Fibroblast of the aortic adventitia (primary cell): ENCODE measurements at regions not wholly inside any gene's neighbourhood (a gene's known extent, or its start where the extent isn't known, plus 50 kb on each side); places are given as distances from the start of the nearest gene placed in this dataset.

Experiments
- DNase-seq: peaks from one replicate; pipeline ENCODE4 v3.0.0-alpha.2; 2010; ENCODE audit warnings: low read depth
- H3K4me3 ChIP-seq: 2 replicates; pipeline ENCODE4 v1.5.1; 2011; ENCODE audit warnings: low read depth, mild to moderate bottlenecking, control low read depth, low read length, moderate library complexity
- CTCF ChIP-seq: IDR thresholded peaks from 2 replicates; pipeline ENCODE4 v1.5.1; 2011; ENCODE audit warnings: mild to moderate bottlenecking, low read length, control low read depth, inconsistent platforms; ENCODE audit not compliant: insufficient read depth

DNA sequence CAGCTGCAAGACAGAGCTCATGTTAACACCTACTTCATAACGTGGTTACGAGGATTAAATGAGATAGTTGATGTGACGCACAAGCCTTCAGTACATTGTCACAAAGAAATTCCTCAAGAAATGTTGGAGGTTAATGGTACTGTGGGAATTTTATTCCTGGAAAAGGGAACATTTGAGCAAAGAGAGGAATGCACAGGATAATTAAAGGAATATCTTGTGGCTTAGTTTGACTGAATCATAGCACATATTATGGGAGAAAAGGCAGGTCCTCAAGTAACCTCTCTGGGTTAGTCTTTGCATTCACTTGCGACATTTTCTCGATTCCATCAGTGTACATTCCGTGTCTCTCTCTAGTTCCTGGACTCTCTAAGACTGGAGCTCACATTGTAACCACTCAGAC, 300.2 kb upstream of the DUSP10 start:
- no peak overlapping the region for H3K4me3 ChIP-seq
- TF ChIP-seq CTCF = no peak
- DNase-seq = no peak

DNA sequence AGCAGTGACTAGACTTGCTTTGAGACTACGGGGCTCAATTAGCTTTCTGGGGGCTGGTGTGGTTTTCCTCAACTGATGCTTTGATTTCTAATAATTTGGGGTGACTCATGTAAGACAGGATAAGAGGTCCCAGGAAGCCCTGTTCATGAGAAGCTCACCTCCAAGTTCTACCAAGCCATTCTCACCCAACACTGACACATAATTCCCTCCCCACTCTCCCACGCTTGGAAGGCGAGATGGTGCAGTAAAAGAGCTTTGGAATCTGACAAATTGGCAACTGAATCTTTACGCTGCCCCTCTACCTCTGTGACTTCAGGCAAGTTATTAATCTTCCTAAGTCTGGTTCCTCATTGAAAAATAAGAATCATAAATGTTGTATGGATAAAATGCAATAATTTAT, 299.1 kb upstream of the DUSP10 start:
- TF ChIP-seq CTCF = no peak
- H3K4me3 ChIP-seq = no peak overlapping the region
- DNase-seq = no peak

GRCh38 chr1:222040121-222040805, 298.4 kb upstream of the DUSP10 start:
- no peak overlapping the region for H3K4me3 ChIP-seq
- DNase-seq = no peak
- no peak for TF ChIP-seq CTCF

DNA sequence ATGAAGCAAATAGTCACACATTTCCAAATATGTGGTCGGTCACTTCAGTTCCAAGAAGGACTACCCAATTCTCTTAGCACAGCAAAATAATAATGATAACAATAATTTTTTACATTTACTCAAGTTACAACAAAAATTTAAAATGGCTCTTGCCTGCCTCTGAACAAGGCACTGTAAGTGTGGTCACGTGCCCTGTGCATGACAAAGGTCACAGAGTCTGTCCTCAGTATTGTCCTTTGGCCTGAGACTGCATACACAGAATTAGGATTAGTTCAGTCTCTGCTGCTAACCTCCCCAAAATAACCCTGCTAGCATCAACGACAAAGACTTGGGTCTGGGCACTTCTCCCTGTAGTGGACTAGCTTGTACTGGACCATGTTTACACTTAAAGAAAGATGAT, 297.1 kb upstream of the DUSP10 start:
- DNase-seq = no peak
- no peak for TF ChIP-seq CTCF
- no peak overlapping the region for H3K4me3 ChIP-seq

- no peak for DNase-seq
- TF ChIP-seq CTCF = no peak
- H3K4me3 ChIP-seq = no peak overlapping the region
Measured at GRCh38 chr1:222037720-222038119, 295.8 kb upstream of the DUSP10 start.

DNA sequence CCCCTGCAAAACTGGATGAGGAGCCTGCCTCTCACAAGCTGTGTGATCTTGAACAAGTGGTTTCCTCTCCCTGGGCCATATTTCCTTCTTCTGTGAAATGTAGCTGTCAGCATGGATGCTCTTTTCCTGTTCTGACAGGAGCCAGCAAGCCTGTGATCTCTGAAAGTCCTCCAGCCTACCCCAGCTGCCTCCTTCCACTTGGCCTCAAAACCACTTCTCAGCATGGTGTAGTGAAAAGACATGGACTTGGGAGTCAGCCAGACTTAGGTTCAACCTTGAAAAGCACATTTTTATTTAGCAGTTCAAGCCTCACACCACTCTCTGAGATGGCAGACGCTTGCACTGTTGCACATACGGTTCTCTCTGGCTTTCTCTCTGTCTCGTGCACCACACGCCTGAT, 292.9 kb upstream of the DUSP10 start:
- no peak for TF ChIP-seq CTCF
- no peak overlapping the region for H3K4me3 ChIP-seq
- peak; percentile 27 for DNase-seq

DNA sequence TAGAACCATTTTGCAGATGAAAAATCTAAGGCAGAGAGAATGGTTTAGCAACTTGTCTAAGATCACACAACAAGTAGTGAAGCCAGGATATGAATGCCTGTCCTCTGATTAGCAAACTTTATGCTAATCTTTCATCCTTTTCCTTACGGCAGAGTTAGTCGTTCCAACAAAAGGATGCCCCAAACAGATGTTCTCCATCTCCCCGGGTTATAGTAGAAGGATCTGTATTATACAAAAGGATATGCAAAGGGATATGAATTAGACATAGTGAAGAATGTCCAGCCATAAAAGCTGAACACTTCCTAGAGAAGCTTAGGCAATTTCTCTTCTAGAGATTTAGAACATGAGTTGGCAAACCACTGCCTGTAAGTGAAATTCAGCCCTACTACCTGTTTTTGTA, 291.6 kb upstream of the DUSP10 start:
- no peak for TF ChIP-seq CTCF
- H3K4me3 ChIP-seq = no peak overlapping the region
- no peak for DNase-seq
